Neutrophil (primary cell): ENCODE measurements at regions not wholly inside any gene's neighbourhood (a gene's known extent, or its start where the extent isn't known, plus 50 kb on each side); places are given as distances from the start of the nearest gene placed in this dataset.
"Not testable (repeated sequence)": the region's sequence is repeated elsewhere in the genome, so short reads cannot be mapped to it uniquely, and the experiment has no call there.

ENCODE experiments used
- H3K27ac ChIP-seq: fragments of 200-600 bp; sonication (generic); 2 replicates; pipeline ENCODE4 v1.5.1; 2016; ENCODE audit warnings: mild to moderate bottlenecking, moderate library complexity
- H3K27me3 ChIP-seq: fragments of 200-600 bp; sonication (generic); 2 replicates; pipeline ENCODE4 v1.6.0; 2016; ENCODE audit warnings: mild to moderate bottlenecking
- H3K36me3 ChIP-seq: fragments of 200-600 bp; sonication (generic); 2 replicates; pipeline ENCODE4 v1.5.1; 2017
- H3K4me1 ChIP-seq, 2 experiments: fragments of 200-600 bp in 1 of 2; sonication (generic) in 1 of 2; 1 replicate in 1 of 2; 2 replicates in 1 of 2; pipeline versions ENCODE4 v1.5.1 to v1.6.1; 2013 to 2016; ENCODE audit warnings: low read depth in 1 of 2, low read length in 1 of 2, mild to moderate bottlenecking in 1 of 2, moderate library complexity in 1 of 2; ENCODE audit not compliant: control insufficient read depth in 1 of 2, insufficient read depth in 1 of 2
- H3K4me3 ChIP-seq, 2 experiments: fragments of 200-600 bp in 1 of 2; sonication (generic) in 1 of 2; 1 replicate in 1 of 2; 2 replicates in 1 of 2; pipeline ENCODE4 v1.5.1; 2013 to 2016; ENCODE audit warnings: low read depth in 1 of 2, low read length in 1 of 2, mild to moderate bottlenecking in 1 of 2, moderate library complexity in 1 of 2
- H3K9me3 ChIP-seq: fragments of 200-600 bp; sonication (generic); 2 replicates; pipeline ENCODE4 v1.5.1; 2016
- TF ChIP-seq, protein P1 (sequence below): fragments of 200-600 bp; sonication (generic); IDR thresholded peaks from 2 replicates; pipeline ENCODE4 v1.5.1; 2016; ENCODE audit warnings: antibody characterized with exemption

DNA sequence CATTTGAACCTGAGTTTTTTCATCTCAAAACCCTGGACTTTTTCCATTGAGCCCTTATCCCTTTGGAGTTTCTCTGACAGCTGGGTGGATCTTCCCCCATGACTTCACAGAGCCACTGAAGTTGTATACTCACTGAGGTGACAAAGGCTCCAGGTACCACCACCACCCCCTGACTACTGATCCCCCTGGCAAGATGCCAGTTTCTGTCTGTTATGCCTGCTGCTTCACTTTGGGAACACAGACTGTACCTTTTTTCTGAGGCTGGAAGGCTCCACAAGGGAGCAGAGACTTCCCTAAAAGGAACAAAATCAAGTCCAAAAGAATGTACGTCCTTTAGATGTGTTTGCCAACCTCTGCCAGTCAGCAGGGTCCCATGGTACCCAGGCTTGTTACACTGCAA, 160.3 kb upstream of the JADE1 start:
- Histone ChIP-seq H3K4me1 (no peaks in the 10 kb centered on the region), H3K27me3 (no peaks in the 10 kb centered on the region), H3K36me3 (no peaks in the 10 kb centered on the region), H3K9me3 (no peaks in the 10 kb centered on the region), H3K27ac (no peak overlapping the region), H3K4me3 (no peak overlapping the region)
- TF ChIP-seq, protein P1, sequence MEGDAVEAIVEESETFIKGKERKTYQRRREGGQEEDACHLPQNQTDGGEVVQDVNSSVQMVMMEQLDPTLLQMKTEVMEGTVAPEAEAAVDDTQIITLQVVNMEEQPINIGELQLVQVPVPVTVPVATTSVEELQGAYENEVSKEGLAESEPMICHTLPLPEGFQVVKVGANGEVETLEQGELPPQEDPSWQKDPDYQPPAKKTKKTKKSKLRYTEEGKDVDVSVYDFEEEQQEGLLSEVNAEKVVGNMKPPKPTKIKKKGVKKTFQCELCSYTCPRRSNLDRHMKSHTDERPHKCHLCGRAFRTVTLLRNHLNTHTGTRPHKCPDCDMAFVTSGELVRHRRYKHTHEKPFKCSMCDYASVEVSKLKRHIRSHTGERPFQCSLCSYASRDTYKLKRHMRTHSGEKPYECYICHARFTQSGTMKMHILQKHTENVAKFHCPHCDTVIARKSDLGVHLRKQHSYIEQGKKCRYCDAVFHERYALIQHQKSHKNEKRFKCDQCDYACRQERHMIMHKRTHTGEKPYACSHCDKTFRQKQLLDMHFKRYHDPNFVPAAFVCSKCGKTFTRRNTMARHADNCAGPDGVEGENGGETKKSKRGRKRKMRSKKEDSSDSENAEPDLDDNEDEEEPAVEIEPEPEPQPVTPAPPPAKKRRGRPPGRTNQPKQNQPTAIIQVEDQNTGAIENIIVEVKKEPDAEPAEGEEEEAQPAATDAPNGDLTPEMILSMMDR = no peak

DNA sequence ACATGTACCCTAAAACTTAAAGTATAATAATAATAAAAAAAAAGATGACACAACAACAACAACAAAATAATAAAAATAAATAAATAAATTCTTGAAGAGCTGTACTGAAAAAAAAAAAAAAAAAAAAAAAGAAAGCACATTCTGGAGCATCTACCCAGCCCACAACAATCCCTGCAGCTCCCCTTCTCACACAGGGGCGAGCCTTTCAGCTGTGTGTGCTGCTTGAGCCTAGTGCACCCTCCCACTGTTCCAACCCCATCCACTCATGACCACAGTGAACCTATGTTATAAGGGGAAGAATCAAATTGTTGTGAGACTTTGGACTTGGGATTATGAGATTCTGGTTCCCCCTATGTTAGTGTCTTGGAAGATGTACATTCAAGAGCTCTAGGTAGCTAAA, 161.5 kb upstream of the JADE1 start:
- Histone ChIP-seq H3K4me1 (no peaks in the 10 kb centered on the region), H3K9me3 (no peaks in the 10 kb centered on the region), H3K36me3 (no peaks in the 10 kb centered on the region), H3K27ac (no peak overlapping the region), H3K27me3 (no peaks in the 10 kb centered on the region), H3K4me3 (no peak overlapping the region)
- TF ChIP-seq, protein P1 = no peak

DNA sequence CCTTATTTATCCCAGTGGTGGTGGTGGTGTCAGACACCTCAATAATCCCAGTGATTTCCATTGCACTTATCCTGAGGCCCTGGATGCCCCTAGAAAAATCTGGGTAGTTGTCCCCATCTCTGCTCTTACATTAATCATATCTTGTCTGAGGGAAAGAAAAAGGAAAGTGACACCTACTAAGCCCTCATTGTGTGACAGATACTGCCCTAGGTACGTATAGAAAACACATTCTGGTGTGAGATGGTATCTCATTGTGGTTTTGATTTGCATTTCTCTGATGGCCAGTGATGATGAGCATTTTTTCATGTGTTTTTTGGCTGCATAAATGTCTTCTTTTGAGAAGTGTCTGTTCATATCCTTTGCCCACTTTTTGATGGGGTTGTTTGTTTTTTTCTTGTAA, 162.6 kb upstream of the JADE1 start:
- H3K36me3 ChIP-seq, H3K27me3 ChIP-seq, H3K27ac ChIP-seq, H3K4me1 ChIP-seq, H3K9me3 ChIP-seq, H3K4me3 ChIP-seq: not testable (repeated sequence)

DNA sequence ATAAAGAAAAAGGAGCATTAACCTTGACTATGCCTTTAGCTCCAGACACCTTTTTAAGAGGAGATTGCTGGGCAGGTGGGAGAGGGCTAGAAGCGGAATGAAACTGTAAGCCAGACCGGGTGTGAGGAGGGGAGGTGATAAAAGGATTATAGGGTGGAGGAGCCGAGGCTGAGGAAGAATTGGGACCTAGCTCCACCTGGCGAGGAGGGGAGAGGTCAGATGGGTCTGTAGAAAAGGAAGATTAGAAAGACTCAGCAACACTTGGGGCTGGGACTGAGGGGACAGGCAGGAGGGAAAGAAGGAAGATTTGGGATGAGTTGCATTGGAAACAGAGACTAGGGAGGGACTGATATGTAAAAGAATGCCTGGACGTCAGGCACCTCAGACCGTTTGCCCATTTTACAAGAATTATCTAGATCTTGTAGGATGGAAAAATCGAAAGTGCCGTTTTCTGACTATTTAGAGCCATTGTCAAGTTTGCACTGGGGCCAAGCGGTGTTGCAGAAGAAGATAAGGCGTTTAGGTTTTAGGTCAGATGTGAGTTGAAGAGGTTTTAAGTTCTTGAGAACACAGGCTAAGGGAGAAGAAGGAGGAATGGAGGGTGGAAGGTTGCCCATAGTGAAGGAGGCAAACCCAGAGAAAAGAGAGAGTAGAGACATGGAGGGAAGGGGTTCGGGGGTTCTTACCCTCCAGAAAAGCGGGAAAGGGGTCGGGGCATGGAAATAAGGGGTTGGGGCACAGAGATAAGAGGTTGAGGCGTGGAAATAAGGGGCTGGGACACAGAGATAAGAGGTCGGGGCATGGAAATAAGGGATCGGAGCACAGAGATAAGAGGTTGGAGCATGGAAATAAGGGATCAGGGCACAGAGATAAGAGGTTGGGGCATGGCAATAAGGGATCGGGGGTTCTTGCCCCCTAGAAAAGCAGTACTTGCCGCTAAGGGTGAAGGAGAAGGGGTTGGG, 164.5 kb upstream of the JADE1 start:
- H3K4me1 ChIP-seq, H3K27ac ChIP-seq, H3K9me3 ChIP-seq, H3K36me3 ChIP-seq, H3K4me3 ChIP-seq, H3K27me3 ChIP-seq: not testable (repeated sequence)

DNA sequence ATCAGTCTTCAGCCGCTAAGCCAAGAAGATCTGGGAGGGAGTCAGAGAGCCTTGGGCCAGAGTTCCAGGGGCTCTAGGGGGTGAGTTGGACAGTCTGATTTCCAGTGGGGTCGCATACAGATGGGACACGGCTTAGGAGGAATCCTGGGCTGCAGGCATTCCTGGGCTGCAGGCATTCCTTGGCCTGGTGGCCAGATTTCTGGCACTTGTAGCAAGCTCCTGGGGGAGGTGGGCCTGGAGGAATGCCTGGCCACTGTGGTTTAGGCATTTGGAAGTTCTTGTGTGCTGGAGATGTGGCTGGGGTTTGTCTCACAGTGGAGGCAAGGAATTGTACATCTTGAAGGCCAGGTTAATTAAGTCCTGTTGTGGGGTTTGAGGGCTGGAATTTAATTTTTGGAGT, 165.4 kb upstream of the JADE1 start:
- H3K36me3 ChIP-seq, H3K4me1 ChIP-seq, H3K27ac ChIP-seq, H3K27me3 ChIP-seq, H3K9me3 ChIP-seq, H3K4me3 ChIP-seq: not testable (repeated sequence)

DNA sequence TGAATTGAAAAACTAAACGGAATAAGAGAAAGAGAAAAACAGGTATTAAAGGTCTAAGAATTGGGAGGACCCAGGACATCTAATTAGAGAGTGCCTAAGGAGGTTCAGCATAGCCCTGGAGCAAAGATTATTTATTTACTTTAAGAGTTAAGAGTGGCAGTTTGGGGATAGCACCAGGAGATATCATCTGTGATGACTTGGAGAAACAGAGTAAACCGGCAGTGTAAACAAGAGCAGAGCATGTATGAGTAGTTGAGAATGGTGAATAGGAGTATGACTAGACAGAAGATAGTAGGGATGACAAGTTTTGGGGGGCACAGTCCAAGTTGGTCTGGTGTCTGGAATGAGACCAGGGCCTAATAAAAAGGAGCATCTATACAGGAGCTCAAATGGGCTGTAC, 167.9 kb upstream of the JADE1 start:
- not testable (repeated sequence) for H3K9me3 ChIP-seq, H3K27ac ChIP-seq, H3K4me1 ChIP-seq, H3K4me3 ChIP-seq, H3K36me3 ChIP-seq, H3K27me3 ChIP-seq

DNA sequence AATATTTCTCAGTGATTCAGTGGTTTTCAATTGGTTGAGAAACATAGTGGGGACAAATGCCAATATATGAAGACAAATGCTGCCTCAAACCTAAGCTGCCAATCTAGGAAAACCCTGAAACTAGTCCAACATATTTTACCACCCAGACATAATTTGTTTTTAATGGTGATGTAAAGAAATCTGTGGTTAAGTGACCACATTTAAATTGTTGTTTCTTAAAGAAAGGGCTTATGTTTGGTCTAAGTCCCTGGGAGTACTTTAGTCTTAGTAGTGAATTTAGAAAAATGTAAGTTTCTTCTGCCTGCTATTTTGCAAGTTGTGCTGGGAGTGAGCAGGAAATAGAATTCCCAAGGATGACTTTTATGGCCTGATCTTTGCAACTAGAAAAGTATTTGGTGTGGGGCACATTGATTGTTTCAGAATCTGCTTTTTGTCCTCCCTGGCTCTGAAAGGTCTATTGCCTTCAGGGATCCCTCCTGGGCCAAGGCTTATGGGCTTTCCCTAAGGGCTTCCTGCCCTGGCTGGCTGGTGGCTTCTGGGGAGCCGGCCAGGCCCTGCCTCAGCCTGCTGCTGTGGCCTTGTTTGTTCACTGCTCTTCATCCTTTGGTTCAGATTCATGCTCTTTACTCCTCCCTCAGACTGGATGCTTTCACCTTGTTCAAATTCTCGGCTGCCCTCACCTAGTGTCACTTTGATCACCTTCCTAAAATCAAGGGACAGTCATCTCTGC, 169.8 kb upstream of the JADE1 start:
- TF ChIP-seq, protein P1 = no peak

More for the DNA sequence above, 169.8 kb upstream of the JADE1 start:
- H3K36me3 ChIP-seq = no peaks in the 10 kb centered on the region
- H3K4me1 ChIP-seq = no peaks in the 10 kb centered on the region
- no peak overlapping the region for H3K4me3 ChIP-seq
- H3K27me3 ChIP-seq = peaks cover 8% of the 10 kb centered on the region
- H3K9me3 ChIP-seq = no peaks in the 10 kb centered on the region
- no peak overlapping the region for H3K27ac ChIP-seq
